KG1 (cell line): ENCODE measurements at regions not wholly inside any gene's neighbourhood (a gene's known extent, or its start where the extent isn't known, plus 50 kb on each side); places are given as distances from the start of the nearest gene placed in this dataset.

Experiments used
- DNase-seq: peaks from one replicate; lab custom pipeline; 2025; lab: John Stamatoyannopoulos, UW

DNA sequence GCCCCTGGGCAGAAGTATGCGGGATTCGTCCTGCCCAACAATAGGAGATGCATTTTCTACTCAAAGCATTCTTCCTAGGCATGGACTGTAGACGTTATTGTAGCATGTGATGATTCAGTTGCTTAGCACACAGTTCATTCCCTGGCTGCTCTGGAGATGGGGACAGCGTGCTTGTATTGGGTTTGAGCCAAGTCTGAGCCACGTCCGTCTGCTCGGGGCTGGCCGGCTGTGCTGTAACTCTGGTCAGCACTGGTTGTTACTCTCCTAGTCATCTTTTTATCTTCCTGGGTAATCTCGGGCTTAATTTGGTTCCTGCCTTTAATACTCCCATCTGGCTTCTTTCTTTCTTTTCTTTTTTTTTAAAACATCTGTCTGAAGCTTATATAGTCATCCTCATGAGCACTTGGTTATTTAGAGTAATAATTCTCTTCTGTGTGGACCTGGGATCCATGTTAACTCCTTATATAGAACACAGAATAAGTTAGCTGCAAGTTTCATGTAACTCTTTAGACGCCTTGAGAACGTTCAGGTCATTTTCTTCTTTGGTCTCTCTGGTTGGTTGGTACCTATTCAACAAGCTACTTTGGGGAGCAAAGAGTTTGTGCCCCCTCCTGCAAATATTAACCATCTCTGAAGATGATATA, 118.8 kb upstream of the RPS23 start:
- no peak for DNase-seq

DNA sequence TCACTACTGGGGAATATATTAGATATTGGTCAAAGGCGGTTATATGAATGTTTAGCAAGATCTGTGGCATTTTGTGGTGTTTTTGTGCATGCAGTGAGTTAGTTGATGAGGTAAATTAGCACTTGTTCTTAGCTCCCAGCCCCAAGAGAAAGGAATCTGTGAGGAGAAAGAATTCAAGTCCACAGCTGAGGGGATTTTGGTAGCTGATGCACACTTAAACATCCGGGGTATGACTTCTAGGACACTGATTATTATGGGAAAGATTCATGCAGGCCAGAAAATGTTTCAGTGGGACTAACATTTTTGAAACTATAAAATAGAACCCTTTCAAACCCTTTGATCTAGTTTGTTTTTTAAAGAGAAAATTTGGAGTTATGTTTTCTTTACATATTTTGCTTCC, 118.2 kb upstream of the RPS23 start:
- DNase-seq, result no peak

DNA sequence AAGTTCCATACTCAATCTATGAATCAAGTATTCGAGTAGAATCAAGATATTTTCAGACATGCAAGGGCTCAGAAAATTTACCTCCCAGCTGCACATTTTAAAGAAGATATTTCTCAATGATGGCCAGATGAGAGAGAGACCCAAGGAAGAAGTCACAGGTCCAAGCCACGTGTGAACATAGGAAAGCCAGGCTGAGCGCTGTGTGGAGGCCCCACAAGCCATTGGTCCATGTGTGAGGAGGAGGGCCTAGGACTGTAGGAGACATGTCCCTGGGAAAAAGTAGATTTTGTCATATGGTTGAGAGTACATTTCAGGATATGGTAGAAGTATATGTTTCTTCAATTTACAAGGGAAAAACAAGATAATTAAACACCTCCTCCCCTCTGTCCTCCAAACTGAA, 115.8 kb upstream of the RPS23 start:
- no peak for DNase-seq

DNA sequence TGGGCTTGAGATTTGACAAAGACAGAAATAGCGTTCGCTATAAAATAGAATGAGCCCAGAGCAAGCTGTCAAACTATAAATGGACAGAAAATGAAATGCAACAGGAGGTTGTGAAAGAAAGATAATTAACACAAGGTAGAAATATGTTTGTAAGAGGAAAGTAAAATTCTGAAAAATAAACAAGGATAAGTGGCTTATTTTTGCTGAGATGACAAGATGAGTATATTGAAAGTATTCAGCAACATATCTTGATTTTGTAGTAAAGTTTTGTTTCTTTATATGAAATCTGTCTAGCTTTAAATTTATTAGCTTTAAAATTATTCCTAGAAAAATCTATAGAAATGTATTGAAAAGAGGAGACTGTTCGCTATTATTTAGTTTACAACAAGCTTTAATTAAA, 111.9 kb upstream of the RPS23 start:
- DNase-seq, result no peak

DNA sequence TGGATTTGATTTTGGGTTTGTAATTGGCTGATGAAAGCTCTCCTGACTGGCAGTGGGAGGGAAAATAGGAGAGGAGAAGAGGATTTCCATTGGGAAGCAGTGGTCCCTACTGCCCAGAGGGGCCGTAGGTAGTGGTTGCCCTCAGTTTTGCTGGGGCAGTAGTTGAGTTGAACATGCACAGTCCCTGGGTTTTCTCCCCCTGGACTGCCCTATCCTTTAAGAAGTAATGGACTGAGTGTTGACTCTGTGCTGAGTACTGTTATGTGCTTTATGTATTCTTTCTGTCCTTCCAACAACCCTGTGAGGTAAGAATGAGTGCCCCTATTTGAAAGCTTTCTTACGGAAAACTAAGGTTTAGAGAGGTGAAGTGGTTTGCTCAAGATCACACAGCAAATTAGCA, 111.2 kb upstream of the RPS23 start:
- no peak for DNase-seq

DNA sequence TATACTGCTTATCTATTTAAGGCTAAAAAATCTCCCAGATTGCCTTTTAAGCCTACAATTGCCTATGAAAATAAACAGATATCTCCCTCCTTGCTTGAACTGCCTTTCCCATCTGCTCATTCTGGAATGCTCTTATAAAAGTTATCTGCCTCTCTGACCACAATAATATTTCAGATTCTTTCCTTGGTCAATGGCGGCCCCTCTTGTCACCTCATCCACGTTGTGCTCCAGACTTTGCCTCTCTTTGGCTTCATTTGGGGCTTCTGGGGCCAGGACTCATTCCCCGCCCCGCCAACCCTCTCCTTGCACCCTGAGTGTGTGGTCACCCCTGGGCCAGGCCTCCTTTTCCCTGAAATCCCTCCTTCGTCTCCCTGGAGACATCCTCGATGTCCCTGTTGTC, 110.0 kb upstream of the RPS23 start:
- no peak for DNase-seq

DNA sequence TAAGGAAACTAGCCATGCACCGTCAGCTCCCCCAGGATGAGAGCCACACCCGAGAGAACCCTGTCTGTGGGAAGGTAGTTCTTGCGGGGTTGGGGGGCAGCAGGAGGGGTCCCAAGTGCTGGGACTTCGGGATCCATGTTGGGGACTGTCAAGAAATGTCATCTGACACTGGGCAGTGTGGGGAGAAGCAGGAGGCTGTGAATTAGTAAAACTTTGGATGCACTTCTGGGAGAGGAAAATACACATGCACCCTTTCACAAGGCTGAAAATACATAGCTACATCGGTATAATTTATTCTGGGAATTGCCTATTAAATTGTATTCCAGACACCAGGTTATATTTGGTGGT, 109.6 kb upstream of the RPS23 start:
- DNase-seq, result no peak

DNA sequence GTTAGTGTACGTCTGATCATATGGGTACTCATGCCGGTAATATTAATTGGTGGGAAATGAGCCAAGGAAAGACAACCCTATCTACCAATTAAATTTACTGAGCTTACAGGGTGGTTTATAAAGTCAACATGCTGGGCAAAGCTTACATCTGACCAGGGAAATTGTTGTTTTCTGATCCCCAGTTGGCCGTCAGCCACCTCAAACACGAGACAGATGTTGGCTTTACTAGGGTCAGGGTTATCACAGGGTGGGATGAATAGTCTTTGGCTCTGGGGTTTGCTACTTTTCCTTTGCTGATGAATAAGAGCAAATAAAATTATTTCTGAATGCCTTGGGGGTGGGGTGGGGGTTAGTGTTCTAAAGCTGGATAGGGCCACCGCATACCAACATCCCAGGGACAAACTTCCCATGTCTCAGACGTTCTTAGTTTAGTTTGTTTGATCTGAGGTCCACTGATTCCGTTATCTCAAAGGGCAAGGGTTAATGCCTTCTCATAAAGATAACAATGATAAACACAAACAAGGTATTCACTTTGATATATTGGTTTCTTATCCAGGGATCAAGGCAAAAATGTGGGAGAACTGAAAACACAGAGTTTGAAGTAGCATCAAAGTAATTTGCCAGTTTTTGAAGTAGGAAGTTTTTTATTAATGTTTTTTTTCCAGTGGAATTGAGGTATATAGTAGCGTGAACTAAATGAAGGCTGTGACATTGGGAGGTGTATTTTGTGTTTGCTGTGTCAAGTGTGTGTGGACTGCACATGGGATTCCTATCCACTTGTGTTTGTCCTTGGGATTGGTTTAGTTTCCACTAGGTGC, 109.1 kb upstream of the RPS23 start:
- no peak for DNase-seq

DNA sequence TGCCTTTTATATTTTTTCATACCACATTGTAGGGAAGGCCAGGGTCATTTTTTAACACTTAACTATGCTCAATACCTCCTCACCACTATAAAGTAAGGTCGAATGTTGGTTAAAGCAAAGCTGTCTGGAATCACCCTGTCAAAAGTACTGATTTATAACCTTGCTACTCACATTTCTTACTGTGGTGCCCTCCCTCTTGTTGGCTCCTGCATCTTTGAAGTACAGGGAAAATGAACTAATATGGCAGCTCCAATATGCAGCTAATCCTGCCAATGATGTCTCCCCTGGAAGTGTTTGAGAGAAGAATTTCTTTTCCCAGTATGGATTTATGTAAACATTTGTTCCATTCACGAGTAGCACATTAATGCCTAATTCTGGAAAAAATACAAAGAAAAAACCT, 108.4 kb upstream of the RPS23 start:
- DNase-seq, result no peak

DNA sequence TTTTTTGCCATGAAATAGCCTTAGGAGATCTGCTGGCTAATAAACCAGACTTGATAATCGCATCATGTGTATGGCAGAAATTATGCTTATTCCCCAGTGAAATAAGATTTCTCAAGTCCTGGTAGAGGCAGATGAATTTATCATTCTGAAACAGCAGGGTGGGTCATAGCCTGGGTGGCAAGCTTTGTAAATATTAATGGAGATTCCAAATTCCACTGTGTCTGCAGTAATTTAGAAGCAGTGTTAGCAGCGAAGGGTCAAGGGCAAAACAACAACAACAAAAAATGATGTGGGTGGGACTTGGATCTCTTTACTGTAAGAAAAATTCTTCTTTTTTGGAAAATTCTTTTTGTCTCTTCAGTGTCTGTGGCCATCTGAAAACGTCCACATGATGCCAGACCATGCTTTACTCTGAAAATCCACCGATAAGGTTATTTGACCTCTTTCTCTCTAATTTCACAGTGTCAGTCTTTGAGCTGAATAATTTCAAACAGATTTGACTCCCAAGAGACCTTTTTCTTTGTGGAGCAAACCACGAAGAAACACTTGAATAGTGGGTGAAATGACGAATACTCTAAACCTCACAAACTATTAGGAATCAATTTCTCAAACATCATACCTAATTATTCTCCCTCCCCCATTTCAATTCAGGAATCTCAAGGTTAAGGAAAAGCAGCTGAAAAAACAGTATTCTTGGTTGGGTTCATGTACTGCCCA, 106.0 kb upstream of the RPS23 start:
- no peak for DNase-seq

DNA sequence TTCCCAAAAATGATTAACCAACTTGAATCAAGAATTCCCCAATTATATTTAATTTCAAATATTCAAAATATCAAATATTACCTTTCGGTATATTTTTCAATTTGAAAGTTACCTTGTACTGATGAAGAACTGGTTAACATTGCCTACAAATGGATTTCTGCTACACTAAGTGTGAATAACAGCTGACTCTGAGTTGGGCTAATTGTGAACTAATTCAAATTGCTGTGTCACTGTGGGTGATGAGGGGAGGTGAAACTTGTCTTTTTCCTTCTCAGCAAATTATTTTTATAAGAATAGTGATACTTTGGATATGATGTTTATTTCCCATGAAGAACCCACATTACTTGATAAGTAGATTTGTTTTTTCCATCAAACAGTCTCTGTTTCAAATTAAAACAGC, 103.4 kb upstream of the RPS23 start:
- no peak for DNase-seq

DNA sequence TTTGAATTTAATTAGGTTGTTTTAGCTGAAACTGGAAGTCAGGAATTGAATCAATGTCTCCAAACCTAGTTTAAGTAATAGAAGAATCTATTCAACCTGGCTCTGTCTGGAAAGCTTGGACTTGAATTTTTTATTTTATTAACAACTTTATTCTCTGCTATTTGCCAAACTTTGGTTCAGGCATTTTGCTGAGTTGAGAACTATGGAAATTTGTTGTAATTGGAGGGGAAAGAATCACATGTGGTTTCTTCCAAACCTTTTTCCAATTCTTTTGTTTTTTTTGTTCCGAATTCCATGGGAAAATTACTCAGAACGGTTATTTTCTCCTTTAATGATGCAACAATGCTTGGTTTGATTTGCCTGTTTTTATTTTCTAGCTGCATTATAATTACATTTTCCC, 98.2 kb upstream of the RPS23 start:
- no peak for DNase-seq

DNA sequence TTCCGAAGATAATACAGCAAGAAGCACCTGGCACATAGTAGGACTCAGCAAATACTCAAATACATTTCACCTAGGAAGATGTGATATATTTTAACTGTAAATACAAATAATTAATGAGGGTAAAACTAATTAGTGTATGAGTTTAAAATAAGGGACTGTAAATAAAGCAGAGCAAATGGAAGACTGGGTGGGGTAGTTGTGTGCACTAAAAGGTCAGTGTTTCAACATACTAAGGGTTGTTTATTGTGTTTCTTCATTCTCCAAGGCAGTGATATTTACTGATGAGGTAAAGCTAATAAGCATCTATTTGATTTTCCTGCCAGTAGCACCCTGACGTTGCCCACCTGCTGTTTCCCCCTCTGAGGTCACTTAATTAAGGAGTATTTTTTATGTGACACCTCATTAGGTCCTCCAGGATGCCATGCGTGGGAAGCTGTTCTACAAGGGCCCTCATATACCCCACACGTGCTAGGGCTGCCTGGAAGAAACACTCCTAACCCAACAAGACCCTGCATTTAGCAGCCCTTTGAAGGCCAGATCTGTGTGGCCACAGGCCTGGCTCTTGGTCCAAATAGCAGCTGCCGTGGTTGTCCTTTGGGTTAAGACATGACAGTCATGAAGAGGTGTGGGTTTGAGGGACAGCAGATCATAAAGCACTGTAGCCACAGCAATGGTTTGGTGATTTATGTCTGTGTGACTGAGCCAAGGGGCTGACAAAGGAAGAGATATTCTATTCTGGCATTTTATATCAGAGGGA, 97.5 kb upstream of the RPS23 start:
- no peak for DNase-seq

DNA sequence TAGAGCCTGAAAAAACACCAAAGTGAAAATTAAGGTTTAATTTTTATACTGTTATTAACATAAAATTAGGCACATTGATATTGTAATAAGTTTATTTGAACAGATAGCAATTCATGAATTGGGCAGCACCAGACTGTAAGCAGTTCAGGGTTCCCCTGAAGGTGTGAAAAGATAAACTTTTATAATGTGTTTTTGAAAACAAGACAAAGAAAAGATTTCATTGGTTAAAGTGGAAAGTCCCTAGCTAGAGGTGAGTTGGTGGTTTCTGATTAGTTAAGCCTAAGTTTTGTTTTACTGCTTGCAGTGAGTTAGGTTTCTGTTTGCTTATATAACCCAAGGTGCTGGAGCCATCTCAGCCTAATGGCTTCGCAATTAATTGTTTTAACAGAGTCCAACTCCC, 96.5 kb upstream of the RPS23 start:
- DNase-seq, result no peak

DNA sequence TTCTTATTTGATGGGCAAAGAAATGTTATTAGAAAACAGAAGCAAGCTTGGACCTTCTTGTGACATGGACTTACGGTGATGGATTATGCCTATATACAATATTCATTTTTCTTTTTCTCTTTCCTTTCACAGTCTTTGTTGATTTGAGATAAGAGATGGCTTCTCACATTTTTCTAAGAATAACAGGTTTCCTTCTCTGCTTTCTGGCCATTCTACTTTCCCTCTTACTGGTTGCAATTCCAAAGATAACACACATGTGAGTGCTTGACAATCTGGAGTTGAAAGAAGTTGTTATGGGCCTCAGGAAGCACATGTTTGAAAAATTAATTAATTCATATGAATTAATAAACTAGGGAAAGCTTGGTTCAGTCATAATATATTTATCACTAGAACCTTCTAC, 89.8 kb upstream of the RPS23 start:
- no peak for DNase-seq

DNA sequence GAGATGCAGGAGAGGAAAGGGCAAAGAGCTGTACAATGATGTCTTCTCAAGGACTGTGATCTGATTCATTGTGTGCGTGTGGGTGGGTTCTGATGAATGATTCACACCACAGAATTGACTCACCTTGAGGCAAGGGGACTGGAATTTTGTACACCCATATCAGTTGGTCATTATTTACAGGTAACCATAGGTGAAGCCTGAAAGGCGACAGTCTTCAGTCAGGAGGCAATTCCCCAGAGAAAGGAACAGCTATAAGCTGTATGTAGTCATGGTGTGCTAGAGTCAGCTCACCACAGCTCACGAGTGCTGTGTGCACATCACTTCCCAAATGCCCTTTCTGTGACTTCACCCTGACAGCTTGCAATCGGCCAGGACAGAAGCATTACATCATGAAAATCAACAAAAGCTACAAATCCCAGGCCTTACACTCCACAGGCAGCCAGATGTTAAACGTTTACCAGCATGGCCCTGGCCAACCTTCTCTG, 87.6 kb upstream of the RPS23 start:
- DNase-seq, result no peak

DNA sequence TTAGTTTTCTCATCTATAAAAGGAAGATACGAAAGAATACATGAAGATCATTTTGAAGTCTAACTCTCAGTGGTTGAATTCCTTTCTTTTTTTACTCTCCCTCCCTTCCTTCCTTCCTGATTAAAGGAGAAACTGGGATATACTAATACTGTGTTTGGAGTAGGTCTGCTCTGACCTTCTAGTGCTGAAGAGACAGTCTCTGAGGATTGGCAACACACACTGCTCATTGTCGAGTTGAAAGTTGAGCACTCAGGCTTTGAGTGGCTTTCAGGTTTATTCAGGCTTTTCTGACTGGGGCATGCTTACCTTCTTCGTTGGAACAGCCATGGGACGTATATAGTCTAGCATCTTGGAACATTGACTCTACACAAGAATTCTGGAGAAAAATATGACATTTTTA, 86.9 kb upstream of the RPS23 start:
- DNase-seq, result no peak

DNA sequence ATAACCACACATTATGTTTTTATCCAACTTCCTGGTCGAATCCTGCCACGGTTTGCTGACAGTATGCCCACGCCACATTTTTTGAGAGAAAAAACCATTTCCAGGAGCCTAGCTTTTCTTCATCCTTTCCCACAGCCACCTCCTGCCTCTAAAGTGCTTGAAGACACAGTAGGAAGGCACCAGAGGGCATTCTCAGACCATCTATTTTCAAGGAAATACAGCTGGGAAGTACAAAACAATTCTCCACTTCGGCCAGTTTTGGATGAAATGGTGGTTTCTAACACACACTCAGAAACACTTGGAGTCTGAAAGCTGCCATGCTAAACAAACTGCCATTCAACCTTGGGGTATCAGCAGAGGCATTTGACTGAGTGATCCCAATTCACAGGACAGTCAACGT, 86.3 kb upstream of the RPS23 start:
- DNase-seq, result no peak

DNA sequence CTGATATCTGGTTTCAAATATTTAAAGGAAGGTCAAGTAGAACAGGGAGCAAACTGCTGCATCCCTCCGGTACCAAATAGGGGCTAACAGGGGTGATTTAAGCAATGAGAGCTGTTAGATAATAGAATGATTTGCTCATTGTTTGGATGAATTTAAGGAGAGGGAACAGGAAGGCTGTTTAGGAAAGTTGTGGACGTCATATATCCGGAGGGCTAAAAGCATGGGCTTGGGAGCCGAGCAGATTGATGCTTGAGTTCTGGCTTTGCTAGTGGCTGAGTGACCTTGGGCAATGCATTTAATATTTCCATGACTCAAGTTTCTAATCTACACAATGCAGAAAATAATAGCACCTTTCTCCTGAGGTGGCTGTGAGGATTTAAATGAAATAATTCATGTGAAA, 85.4 kb upstream of the RPS23 start:
- DNase-seq, result no peak

DNA sequence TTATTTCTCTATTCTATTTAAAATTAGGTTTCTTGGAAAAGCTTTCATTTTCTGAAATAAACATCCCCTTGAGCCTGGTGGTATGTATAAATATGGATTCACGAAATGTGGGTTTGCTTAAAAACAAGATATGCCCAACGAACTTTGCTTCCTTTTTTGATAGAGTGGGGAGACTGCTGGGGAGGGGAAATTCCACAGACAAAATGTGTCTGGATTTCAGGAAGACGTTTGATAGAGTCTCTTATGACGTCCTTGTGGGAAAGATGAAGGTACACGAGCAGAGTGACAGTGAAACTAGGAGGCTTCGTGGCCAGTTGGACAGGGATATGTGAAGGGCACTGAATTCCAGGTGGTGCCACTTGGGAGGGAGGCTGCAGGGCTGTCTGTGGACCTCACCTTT, 84.5 kb upstream of the RPS23 start:
- DNase-seq, result no peak

DNA sequence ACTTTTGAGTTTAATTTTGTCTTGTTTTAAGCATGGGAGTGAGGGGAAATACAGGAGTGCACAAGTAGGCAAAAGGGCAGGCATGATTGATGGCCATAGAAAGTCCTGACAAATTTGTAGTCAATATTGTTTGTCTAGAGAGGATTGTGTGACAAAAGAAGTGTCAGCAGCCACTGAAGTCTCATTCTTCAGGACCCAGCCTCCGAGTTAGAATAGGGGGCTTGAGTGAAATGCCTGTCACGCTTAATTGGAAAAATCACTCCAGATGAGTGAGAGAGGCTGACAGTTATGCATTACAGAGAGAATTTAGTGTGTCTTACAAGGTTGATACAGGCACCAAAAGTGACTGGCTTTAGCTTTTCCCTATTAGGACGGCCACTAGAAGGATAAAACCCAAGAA, 81.9 kb upstream of the RPS23 start:
- no peak for DNase-seq

DNA sequence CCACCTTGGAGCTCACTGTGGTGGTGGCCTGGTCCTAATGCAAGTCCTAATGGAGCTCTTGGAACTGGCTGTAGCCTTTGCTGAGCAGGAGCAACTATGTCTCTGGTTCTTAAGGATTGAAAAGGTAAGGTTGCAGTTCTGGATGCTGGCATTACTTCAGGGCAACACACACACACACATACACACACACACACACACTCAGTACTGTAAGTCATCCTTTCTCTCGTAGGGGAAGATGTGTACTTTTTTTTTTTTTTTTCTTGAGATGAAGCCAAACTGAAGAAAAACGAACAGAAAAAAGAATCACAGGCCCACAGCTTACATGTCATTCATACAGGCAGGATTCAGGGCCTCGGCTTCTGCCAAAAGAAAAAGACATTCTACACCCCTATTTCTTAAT, 81.1 kb upstream of the RPS23 start:
- DNase-seq, result no peak

DNA sequence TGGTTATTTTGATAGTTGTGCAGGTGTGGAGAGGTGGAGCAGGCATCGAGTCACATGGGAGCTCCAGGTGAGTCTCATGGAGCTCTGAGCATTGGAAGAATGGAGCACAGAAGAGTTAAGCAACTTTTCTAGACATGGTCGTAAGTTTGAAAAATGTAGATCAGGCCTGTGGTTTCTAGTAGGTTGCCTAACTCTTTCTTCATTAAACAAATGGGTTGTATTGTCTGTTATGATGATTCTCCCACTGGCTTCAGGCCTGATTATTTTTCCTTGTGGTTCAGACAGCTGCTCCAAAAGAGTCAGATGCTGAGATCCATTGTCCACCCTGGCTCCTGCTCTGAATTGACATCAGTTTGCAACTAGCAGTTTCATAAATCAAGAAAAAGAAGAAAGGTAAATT, 80.3 kb upstream of the RPS23 start:
- no peak for DNase-seq
